RPMI7951 (cell line): ENCODE measurements at regions not wholly inside any gene's neighbourhood (a gene's known extent, or its start where the extent isn't known, plus 50 kb on each side); places are given as distances from the start of the nearest gene placed in this dataset.

Source experiments
- DNase-seq: peaks from one replicate; pipeline ENCODE4 v3.0.0-alpha.2; 2012; ENCODE audit warnings: low read depth

- DNase-seq = peak; percentile 81
Observed at GRCh38 chr5:160508780-160509361, 87.2 kb downstream of the PTTG1 start.

GRCh38 chr5:160511280-160511929 lies 89.8 kb downstream of the PTTG1 start:
- no peak for DNase-seq
